HG03064 (cell line): ENCODE measurements at regions not wholly inside any gene's neighbourhood (a gene's known extent, or its start where the extent isn't known, plus 50 kb on each side); places are given as distances from the start of the nearest gene placed in this dataset.
"Not testable (repeated sequence)": the region's sequence is repeated elsewhere in the genome, so short reads cannot be mapped to it uniquely, and the experiment has no call there.

ENCODE experiments used
- ATAC-seq: cut with Tn5 transposase; IDR thresholded peaks from one replicate; pipeline ENCODE4 v1.9.1; 2021; ENCODE audit warnings: low read depth; ENCODE audit not compliant: unreplicated experiment

DNA sequence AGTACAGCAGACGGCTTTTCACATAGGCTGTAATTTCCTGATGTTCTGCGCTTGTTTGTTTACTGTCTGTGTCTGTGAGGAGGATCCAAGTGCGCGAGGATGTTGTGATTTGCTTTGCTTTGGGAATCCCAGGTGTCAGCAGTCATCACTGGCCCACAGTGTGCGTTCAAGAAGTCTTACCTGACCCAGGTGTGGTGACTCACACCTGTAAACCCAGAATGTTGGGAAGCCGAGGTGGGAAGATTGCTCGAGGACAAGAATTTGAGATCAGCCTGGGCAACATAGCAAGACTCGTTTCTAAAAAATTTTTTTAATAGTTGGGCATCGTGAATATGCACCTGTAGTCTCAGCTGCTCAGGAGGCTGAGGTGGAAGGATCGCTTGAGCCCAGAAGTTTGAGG is 110.7 kb downstream of the CRLF3 start:
- not testable (repeated sequence) for ATAC-seq

DNA sequence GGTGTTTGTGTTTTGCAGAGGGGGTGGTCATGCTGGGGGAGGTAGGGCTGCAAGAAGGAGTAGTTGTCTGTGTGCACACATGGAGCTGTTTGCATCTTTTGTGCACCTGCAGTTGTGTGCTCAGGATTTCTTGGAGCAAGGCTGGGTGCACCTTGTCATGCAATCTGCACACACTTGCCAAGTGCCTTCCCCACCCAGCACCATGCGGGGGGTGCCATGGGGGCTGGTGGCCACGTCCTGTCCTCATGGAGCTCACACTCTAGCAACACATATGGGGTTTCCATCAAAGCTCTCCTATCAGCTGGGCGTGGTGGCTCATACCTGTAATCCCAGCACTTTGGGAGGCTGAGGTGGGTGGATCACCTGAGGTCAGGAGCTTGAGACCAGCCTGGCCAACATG is 111.6 kb downstream of the CRLF3 start:
- ATAC-seq, result not testable (repeated sequence)

GRCh38 chr17:30711626-30712507 is 112.6 kb downstream of the CRLF3 start:
- not testable (repeated sequence) for ATAC-seq

DNA sequence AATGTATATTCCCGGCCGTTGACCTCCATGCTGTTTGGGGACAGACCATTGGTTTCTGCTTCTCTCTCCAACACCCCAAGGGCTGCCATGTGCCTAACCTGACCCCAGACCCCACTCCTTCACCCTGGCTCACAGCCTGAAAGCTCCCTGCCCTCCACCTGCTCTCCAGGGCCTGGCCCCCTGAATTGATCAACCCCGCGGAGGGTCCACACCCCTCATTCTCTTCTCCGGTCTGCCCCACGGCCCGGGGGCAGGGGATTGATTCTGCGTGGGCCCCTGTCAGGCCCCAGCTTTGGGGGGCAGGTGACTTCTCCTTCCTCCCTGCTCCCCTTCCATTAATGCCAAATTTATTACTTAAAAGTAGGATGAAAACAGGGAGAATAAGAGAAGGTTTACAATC is 113.3 kb downstream of the CRLF3 start:
- not testable (repeated sequence) for ATAC-seq

GRCh38 chr17:30710276-30711088 is 114.0 kb downstream of the CRLF3 start:
- not testable (repeated sequence) for ATAC-seq

DNA sequence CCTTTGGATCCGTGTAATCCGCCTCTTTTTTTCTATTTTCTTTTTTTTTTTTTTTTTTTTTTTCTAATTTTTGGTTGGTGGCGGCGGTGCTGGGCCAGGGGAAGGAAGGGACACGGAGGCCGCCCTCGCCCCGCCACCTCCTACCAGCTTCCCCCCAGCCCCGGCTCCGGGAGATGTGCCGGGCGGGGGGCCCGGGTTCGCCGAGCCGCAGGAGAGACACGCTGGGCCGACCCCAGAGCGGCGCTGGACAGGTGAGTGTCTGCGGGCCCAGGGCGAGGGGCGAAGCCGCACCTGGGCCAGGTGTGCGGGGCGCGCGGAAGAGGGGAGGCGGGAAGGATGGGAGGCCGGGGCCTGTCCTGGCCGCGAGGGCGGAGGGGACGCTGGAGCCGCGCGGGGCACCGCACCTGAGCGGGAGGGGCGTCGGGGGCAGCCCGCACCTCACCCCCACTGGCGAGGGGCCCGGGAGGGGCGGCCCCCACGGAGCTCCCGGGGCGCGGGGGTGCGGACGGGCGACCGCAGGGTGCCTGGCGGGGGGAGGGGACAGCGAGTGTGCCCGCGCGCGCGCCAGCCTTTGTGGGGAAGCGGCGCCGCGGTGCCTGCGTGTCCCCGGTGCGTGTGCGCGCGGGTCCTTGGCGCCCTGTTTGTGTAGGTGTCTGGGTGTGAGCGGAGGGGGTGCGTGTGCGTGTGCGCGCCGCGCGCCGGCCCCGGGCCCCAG is 114.8 kb downstream of the CRLF3 start:
- ATAC-seq, result not testable (repeated sequence)

GRCh38 chr17:30709096-30709495 is 115.4 kb downstream of the CRLF3 start:
- not testable (repeated sequence) for ATAC-seq

- ATAC-seq, result not testable (repeated sequence)
Observed at GRCh38 chr17:30708241-30709078, 116.0 kb downstream of the CRLF3 start.

GRCh38 chr17:30707724-30708240 is 116.7 kb downstream of the CRLF3 start:
- ATAC-seq, result not testable (repeated sequence)

- not testable (repeated sequence) for ATAC-seq
Observed at GRCh38 chr17:30706461-30707335, 117.8 kb downstream of the CRLF3 start.

DNA sequence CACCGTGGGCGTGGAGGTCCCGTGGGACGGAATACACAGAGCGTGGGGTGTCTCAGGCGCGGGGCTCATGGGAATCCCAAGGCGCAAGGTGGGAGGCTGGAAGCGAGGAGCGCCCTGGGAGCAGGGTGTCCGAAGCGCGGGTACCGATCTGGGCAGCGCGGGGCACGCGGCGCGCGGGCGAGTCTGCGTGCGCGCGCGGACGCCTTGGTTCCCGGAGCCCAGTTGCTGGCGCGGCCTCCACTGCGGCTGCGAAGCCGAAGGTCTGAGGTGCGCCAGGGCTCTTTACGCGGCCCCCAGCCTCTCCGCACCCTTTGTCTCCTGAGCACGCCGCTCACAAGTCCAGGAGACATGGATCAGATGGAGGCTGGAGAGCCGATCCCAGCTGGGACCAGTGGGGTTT is 118.5 kb downstream of the CRLF3 start:
- not testable (repeated sequence) for ATAC-seq

DNA sequence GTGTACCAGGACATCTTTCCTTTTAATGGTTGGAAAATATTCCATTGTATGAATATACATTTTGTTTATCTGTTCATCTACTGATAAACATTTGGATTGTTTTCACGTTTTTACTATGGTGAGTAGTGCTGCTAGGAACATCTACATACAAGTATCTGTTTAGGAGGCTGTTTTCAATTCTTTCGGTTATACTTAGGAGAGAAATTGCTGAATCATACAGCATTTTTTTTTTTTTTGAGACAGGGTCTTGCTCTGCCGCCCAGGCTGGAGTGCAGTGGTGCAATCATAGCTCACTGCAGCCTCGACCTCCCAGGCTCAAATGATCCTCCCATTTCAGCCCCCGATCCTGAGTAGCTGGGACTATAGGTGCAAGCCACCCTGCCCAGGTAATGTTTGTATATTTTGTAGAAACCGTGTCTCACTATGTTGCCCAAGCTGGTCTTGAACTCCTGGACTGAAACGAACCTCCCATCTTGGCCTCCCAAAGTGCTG is 122.9 kb downstream of the CRLF3 start:
- ATAC-seq, result no peak

DNA sequence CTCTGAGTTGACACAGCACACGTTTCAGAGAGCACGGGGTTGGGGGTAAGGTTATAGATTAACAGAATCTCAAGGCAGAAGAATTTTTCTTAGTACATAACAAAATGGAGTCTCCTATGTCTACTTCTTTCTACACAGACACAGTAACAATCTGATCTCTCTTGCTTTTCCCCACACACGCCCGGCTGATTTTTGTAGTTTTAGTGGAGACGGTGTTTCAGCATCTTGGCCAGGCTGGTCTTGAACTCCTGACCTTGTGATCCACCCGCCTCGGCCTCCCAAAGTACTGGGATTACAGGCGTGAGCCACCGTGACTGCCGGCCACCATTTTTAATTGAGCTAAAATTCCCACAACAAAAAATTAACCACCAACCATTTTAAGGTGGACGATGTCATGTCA is 123.7 kb downstream of the CRLF3 start:
- not testable (repeated sequence) for ATAC-seq

- not testable (repeated sequence) for ATAC-seq
Observed at GRCh38 chr17:30697619-30698460, 126.7 kb downstream of the CRLF3 start.

DNA sequence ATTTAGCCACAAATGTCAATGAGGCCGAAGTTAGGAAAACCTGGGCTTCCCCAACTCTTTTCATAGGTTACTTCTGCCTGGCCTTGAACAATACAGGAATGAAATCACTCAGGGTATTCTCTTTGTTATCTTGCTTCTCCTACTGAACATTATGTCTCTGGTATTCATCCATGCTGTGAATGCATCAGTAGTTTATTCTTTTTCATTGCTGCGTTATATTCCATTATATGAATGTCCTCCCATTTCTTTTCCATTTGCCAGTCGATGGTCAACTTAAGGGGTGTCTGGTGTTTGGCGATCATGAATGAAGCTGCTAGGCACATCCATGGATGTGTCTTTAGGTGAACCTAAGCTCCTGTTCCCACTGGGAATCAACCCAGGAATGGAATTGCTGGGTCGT is 128.3 kb downstream of the CRLF3 start:
- ATAC-seq, result no peak

DNA sequence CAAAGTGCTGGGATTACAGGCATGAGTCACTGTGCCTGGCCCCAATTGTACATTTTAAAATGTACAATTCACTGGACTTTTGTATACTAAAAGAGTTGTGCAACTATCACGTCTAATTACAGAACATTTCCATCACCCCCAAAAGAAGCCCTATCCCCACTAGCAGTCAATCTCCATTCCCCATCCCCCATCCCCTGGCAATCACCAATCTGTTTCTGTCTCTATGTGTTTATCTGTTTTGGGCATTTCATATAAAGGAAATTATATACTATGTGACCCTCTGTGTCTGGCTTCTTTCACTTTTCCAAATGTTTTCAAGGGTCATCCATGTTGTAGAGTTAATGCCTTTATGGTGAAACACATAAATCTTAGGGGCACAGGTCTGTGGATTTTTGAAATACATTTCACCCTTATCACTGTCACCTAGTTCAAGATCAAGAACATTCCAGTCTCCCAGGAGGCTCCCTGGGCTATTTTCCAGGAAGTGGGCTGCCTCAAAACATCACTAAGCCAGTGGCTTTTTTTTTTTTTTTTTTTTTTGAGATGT is 129.2 kb downstream of the CRLF3 start:
- ATAC-seq, result not testable (repeated sequence)

- ATAC-seq, result not testable (repeated sequence)
Observed at GRCh38 chr17:30693772-30694171, 130.7 kb downstream of the CRLF3 start.
